ENCODE measurements at regions not wholly inside any gene's neighbourhood (a gene's known extent, or its start where the extent isn't known, plus 50 kb on each side); places are given as distances from the start of the nearest gene placed in this dataset.

DNA sequence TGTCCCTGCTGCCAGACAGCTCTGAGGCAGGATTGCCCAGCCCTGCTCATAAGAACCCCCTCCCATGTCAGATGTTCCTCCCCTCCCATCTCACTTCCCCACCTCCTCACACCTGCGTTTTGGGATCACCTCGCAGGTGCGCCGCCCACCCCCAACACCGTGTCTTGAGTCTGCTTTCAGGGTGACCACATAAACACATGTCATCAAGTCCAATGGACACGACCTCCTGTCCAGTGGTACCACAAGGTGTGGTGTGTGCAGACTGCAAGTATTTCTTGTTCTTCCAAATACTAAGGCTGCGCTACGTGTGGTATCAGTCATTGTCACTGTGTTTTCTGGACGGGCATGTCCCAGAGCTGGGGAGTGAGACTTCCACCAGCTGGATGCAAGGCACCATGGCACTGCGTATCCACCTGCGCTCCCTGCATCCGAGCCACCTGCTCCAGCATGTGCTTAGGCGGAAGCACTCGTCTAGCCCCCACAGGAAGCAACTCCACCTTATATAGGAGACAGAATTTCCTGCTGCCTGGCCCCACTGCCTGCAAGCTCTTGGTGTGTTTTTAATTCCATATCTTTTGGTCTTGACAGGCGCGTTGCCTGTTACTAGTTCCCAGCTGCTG is 119.7 kb upstream of the NXT1 start:
- TF ChIP-seq, protein P1, sequence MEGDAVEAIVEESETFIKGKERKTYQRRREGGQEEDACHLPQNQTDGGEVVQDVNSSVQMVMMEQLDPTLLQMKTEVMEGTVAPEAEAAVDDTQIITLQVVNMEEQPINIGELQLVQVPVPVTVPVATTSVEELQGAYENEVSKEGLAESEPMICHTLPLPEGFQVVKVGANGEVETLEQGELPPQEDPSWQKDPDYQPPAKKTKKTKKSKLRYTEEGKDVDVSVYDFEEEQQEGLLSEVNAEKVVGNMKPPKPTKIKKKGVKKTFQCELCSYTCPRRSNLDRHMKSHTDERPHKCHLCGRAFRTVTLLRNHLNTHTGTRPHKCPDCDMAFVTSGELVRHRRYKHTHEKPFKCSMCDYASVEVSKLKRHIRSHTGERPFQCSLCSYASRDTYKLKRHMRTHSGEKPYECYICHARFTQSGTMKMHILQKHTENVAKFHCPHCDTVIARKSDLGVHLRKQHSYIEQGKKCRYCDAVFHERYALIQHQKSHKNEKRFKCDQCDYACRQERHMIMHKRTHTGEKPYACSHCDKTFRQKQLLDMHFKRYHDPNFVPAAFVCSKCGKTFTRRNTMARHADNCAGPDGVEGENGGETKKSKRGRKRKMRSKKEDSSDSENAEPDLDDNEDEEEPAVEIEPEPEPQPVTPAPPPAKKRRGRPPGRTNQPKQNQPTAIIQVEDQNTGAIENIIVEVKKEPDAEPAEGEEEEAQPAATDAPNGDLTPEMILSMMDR (IDR thresholded peaks at IDR 0.05), result no peak
- peaks cover 14% of the 10 kb centered on the region for H3K4me1 Mint-ChIP-seq (ENCODE audit: low read depth)
- no peaks in the 10 kb centered on the region for H3K27me3 Mint-ChIP-seq (ENCODE audit: low read depth)
- H3K27ac Mint-ChIP-seq (ENCODE audit: unreplicated experiment), result no peak overlapping the region
- H3K4me3 Mint-ChIP-seq (ENCODE audit: unreplicated experiment), result no peak overlapping the region
- DNase-seq (ENCODE audit: low spot score), result no peak
- H3K36me3 Mint-ChIP-seq (ENCODE audit: low read depth), result peaks cover 2% of the 10 kb centered on the region
- peaks cover 9% of the 10 kb centered on the region for H3K9me3 Mint-ChIP-seq (ENCODE audit: low read depth)

DNA sequence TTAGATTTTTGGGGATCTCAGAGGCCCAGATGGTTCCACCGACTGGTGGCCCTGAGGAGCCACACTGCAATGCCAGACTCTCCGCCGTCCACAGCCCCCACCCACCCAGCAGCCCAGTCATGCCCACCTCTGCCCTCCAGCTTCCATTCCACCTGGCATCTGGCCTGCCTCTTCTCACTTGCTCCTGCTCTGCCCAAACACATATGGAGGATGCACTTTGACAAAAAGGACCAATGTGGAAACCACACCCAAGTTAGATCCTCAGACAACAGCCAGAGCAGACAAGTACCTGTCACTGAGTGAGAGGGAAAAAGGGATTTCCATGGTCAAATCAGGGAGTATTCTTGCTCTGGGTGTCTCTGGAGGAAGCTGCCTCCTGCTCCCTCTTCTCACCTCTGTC is 120.6 kb upstream of the NXT1 start:
- H3K27ac Mint-ChIP-seq (ENCODE audit: unreplicated experiment), result no peak overlapping the region
- TF ChIP-seq, protein P1 (IDR thresholded peaks at IDR 0.05), result no peak
- DNase-seq (ENCODE audit: low spot score), result no peak
- peaks cover 14% of the 10 kb centered on the region for H3K4me1 Mint-ChIP-seq (ENCODE audit: low read depth)
- H3K9me3 Mint-ChIP-seq (ENCODE audit: low read depth), result peaks cover 5% of the 10 kb centered on the region
- no peaks in the 10 kb centered on the region for H3K36me3 Mint-ChIP-seq (ENCODE audit: low read depth)
- no peak overlapping the region for H3K4me3 Mint-ChIP-seq (ENCODE audit: unreplicated experiment)
- H3K27me3 Mint-ChIP-seq (ENCODE audit: low read depth), result no peaks in the 10 kb centered on the region

DNA sequence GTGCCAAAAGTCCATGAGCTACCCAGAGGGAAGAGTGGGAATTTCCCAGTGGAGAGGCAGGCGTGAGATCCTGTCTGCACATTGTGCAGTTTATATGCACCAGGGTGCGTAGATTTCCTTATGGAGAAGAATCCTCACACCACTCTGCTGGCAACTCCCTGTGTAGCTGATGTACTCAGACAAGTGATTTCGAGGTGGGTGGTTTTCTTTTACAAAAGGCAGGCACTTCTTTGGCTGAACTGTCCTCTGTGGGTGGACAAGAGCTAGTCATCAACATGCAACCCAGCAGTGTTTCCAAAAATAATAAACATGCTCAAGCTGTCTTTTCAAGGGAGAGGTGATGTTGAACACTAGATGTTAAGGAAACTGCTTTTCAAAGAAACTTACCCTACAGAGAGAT is 121.7 kb upstream of the NXT1 start:
- no peak for DNase-seq (ENCODE audit: low spot score)
- H3K9me3 Mint-ChIP-seq (ENCODE audit: low read depth), result peaks cover 5% of the 10 kb centered on the region
- no peak overlapping the region for H3K4me3 Mint-ChIP-seq (ENCODE audit: unreplicated experiment)
- no peaks in the 10 kb centered on the region for H3K36me3 Mint-ChIP-seq (ENCODE audit: low read depth)
- no peak overlapping the region for H3K27ac Mint-ChIP-seq (ENCODE audit: unreplicated experiment)
- TF ChIP-seq, protein P1 (IDR thresholded peaks at IDR 0.05), result no peak
- H3K27me3 Mint-ChIP-seq (ENCODE audit: low read depth), result no peaks in the 10 kb centered on the region
- peaks cover 14% of the 10 kb centered on the region for H3K4me1 Mint-ChIP-seq (ENCODE audit: low read depth)

DNA sequence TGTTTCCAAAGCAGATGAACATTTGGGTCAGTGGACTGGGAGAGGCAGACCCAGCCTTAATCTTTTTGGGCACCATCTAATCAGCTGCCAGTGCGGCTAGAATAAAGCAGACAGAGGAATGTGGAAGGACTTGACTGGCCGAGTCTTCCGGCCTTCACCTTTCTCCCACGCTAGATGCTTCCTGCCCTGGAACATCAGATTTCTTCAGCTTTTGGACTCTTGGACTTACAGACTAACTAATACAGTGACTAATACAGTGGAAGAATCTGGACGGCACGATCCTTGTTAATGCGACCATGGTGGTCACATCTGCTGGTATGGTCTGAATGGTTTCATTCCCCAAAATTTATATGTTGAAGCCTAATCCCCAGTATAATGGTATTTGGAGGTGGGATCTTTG is 122.6 kb upstream of the NXT1 start:
- Mint-ChIP-seq H3K9me3 (ENCODE audit: low read depth) (peaks cover 8% of the 10 kb centered on the region), H3K4me3 (ENCODE audit: unreplicated experiment) (no peak overlapping the region), H3K27me3 (ENCODE audit: low read depth) (no peaks in the 10 kb centered on the region), H3K27ac (ENCODE audit: unreplicated experiment) (no peak overlapping the region), H3K4me1 (ENCODE audit: low read depth) (peaks cover 14% of the 10 kb centered on the region), H3K36me3 (ENCODE audit: low read depth) (no peaks in the 10 kb centered on the region)
- no peak for DNase-seq (ENCODE audit: low spot score)
- TF ChIP-seq, protein P1 (IDR thresholded peaks at IDR 0.05), result no peak

DNA sequence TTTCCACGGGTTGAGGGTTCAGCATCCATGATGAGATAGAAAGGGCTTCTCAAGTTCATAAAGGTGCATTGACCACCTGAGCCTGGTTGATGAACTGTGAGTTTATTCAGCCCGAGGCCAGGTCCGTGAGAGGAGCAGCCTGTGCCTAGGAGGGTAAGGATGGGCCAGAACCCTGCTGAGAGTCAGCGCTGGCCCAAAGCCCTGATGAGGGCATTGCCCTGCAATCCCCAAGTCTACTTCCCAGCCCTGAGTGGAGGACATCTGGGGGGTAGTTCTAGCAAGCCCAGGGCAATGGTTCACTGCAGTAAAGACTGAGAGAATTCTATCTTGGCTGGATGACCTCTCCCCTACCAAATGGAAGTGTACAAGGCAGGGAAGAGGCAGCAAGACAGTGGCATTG is 123.3 kb upstream of the NXT1 start:
- H3K27ac Mint-ChIP-seq (ENCODE audit: unreplicated experiment), result no peak overlapping the region
- no peaks in the 10 kb centered on the region for H3K27me3 Mint-ChIP-seq (ENCODE audit: low read depth)
- no peak overlapping the region for H3K4me3 Mint-ChIP-seq (ENCODE audit: unreplicated experiment)
- H3K36me3 Mint-ChIP-seq (ENCODE audit: low read depth), result no peaks in the 10 kb centered on the region
- TF ChIP-seq, protein P1 (IDR thresholded peaks at IDR 0.05), result no peak
- no peak for DNase-seq (ENCODE audit: low spot score)
- peaks cover 11% of the 10 kb centered on the region for H3K9me3 Mint-ChIP-seq (ENCODE audit: low read depth)
- H3K4me1 Mint-ChIP-seq (ENCODE audit: low read depth), result peaks cover 14% of the 10 kb centered on the region

All from chondrocyte (in vitro differentiated cells).